HG02763 (cell line): ENCODE measurements at regions not wholly inside any gene's neighbourhood (a gene's known extent, or its start where the extent isn't known, plus 50 kb on each side); places are given as distances from the start of the nearest gene placed in this dataset.

ENCODE experiments used
- ATAC-seq: cut with Tn5 transposase; IDR thresholded peaks from one replicate; pipeline ENCODE4 v1.9.1; 2021; ENCODE audit warnings: mild to moderate bottlenecking, moderate library complexity; ENCODE audit not compliant: unreplicated experiment

DNA sequence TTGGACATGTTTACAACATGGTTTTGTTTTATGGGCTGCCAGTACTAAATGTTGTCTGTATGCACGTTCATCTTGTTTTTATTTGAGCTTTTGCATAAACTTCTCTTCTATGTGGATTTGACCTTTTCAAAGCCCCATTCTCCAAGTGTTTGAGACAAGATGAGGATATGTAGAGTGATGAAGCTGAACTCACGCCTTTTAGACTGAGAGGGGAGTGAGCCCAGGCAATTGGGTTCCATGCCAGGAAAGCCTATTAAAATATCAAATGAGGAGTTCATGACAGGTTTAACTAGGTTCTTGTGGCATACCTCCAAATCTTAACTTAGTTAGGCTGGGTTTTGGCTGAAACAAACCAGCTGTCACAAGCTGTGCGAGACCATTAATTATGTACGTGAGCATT lies 170.4 kb upstream of the LDB2 start:
- no peak for ATAC-seq

DNA sequence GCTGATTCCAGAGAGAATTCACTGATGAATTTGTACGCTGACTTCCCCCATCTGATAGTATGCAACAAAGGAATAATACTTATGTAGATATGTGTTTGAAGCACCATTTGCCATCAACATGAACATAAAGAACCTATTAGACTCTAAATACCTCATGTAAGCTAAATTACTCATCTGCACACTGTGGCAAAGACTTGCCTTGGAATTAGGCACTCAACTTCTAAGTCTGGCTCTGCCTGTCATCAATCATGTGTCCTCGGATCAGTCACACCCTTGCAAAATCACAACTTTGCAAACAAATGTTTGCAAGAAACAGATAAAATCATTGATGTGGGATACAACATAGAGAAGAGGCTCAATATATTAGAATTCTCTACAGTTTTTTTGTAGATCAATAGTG lies 169.9 kb upstream of the LDB2 start:
- ATAC-seq, result no peak

GRCh38 chr4:17066972-17067371 lies 168.5 kb upstream of the LDB2 start:
- ATAC-seq, result no peak

DNA sequence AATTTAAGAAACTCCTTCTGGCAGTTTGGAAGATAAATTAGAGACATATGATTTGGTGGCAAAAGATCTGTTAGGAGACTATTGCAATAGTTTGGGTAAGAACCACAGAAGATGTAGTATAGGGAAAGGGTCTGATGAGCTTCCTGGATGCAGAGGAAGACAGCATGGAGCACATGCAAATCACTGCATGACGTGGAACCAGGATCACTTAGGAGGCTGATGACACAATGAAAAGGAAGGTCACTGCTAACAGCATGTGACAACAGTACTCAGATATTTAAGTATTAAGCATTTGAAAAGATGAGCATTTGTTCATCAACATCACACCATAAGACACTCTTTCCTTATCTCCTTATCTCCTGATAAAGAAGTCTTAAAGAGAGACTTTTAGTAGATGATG lies 167.8 kb upstream of the LDB2 start:
- no peak for ATAC-seq

- no peak for ATAC-seq
Measured at GRCh38 chr4:17065821-17066220, 167.4 kb upstream of the LDB2 start.

DNA sequence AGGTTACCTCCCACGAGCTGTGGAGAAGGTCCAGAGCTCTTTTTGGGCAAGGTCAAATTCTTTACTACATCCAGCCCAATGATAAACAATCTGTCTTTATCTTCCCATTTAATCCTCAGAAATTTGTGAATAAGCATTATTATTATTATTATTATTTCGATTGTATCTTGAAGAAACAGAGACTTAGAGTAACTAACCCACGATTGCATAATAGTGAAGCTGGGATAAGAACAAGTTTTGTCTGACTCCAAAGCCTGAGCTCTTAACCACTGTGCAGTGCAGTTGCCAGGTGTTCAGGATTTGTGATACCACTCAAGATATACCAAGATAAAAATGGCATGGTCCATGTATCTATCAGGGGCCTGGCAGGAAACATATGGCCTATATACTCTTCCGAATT lies 166.5 kb upstream of the LDB2 start:
- ATAC-seq, result no peak

- no peak for ATAC-seq
Measured at GRCh38 chr4:17063888-17064287, 165.4 kb upstream of the LDB2 start.

DNA sequence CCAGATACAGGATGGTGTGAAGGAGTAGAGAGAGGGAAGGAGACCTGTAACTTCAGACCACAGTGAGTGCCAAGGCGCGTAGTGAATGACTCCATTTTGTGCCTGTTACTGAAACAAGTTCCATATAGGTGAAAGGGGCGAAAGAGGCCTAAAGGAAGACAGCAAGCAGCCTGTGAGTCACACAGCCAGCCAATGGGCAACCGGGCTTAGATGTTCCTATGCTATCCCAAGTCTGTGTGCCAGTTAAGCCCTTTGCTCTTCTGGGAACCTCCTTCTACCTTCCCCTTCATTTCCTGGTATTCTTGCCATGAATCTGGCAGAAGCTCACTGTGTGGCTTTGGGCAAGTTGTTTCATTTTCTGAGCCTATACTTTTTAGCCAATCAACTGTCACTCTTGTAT lies 161.8 kb upstream of the LDB2 start:
- ATAC-seq, result no peak

GRCh38 chr4:17058916-17059741 lies 160.7 kb upstream of the LDB2 start:
- ATAC-seq, result no peak

DNA sequence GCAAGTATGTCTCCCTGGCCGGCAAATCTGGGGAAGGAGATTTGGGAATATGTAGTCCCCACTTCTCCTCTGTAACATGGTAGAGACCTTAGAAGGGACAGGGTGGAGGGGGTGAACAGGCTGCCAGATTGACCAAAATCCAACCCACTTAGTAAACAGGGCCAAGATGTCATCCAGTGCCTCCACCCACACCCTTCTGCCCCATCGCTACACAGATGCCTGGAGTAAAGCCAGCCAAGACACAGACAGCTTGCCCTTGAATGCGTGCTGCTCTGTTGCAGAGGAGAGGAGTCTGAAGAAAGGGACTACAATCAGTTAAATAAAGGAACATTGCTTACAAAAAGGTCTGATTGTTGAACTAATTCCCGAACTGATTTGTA lies 160.1 kb upstream of the LDB2 start:
- ATAC-seq, result no peak

DNA sequence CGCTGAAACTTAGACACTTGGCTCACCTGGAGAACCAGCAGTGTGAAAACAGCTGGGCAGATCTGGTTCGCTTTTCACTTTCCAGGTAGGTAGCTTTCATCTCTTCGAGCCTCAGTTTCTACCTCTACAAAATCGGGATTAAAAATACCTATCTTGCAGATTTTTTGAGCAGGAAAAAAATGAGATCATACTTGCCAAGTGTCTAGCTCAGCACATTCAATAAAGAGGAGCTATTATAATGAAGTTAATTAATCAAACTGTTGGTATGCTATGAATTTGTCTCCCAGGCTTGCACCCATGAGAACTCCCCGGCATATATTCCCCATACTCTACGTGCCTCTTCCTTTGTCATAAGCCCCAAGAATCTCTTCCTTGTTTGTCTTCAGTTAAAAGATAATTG lies 158.6 kb upstream of the LDB2 start:
- no peak for ATAC-seq

GRCh38 chr4:17055788-17056187 lies 157.3 kb upstream of the LDB2 start:
- ATAC-seq, result no peak

DNA sequence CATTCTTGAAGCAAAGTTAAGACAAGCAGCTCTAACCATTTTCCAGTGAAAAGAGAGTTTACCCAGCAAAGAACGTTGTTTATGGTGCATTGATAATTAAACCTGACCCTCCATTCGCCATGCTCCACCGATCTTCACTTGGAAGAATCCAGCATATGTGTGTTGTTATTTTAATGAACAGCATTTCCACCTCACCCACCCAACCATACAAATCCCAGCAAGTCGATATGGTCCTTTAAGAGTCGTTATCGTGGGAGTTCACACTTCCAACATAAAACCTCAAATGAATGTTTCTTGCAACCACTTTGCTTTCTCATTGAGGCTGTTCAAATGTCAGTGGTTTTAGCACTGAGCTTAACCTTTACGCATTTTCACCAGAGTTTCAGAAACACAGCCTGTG lies 147.4 kb upstream of the LDB2 start:
- no peak for ATAC-seq

GRCh38 chr4:17038510-17039176 lies 140.2 kb upstream of the LDB2 start:
- ATAC-seq, result no peak

DNA sequence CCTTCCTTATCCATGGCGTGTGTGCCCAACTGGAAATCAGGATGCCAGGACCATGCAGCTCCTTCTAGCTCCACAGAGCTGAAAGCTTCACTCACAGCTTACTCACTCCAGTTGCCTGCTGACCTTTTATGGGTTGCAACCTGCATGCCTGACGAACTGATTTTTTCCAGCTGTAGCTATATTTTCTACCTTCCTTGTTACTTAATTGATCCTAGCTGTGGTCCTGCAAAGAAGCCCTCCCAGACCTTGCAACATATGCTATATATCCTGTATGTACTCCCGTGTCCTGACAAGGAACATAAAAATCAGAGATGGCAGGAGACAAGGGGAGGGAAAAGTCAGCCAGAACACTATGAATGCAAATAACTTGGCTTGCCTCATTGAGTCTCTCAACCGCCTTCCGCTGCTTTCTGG lies 135.3 kb upstream of the LDB2 start:
- ATAC-seq, result no peak

GRCh38 chr4:17033025-17033767 lies 134.8 kb upstream of the LDB2 start:
- no peak for ATAC-seq

DNA sequence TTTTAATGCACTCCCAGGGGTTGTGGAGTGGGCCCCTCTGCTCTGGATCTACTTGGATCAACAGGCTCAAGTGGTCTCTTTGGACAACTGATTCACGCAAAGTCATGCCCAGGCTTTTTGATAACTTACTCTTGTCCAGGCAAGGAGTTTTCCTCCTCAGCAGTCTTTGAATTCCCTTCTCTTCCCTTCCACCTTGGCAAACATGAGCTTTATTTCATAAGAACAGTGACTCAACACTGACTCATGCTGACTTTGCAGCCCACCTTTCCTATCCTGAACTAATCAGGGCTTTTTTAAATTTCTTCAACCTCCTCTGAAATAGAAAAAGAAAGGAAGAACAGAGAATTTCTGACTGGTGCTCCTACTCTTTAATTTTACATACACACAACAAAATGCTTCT lies 132.1 kb upstream of the LDB2 start:
- no peak for ATAC-seq

- no peak for ATAC-seq
Measured at GRCh38 chr4:17029964-17030363, 131.5 kb upstream of the LDB2 start.

DNA sequence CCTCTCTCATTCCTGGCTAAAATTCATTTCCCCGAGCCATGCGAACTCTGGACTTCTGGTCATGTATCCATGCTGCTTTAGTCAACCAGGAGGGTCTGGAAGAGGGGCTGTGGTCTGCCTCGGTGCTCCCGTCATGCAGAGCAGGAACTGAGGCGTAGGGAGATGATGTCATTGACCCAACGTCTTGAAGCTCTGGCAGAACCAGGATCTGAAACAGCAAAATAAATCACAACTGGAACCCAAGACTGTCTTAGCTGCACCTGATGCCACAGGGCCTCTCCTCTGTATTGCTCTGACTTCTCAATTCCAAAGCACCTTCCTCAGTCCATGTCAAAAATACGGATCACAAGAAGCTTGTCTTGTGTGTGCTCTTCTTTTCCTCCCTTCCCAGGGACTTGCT lies 131.0 kb upstream of the LDB2 start:
- no peak for ATAC-seq

GRCh38 chr4:17027495-17027894 lies 129.1 kb upstream of the LDB2 start:
- no peak for ATAC-seq

DNA sequence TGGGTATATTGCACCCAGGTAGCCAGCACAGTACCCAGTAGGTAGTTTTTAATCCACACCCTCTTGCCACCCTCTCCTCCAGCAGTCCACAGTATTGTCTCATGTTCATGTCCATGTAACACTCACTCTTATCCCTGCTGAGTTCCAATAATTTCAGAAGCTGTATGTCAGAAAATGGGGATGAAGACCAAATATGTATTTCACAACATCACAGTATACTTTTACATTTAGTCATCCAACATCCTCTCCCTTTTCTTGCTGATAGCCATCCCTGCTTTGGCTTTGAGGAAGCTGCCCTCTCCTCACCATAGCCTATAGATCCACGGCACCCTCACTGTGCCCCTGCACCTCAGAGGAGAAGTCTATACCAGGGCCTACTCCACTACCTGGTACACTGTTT lies 126.0 kb upstream of the LDB2 start:
- no peak for ATAC-seq

DNA sequence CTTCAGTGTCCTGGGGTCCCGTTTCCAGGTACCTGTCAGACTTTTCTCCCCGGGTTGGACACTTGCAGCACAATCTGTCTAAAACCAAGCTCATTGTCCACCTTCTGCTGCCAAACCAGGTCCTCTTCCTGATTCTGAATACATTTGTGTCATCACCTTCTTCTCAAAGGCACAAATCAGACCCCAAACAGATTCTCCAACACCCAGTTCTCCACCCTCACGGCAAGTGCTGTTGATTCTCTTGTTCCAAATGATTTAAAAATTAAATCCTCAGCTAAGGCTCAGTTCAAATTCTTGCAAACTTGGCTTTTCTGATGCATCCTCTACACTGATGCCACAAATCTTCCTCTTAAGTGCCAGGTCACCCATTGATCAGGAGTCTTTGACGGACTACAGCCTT lies 122.5 kb upstream of the LDB2 start:
- ATAC-seq, result no peak
